ENCODE measurements at regions not wholly inside any gene's neighbourhood (a gene's known extent, or its start where the extent isn't known, plus 50 kb on each side); places are given as distances from the start of the nearest gene placed in this dataset.
A peak's percentile ranks its signal among the peaks of the same experiment; 100 is the strongest.
"Not testable (repeated sequence)": the region's sequence is repeated elsewhere in the genome, so short reads cannot be mapped to it uniquely, and the experiment has no call there.

- TF ChIP-seq, protein P1, sequence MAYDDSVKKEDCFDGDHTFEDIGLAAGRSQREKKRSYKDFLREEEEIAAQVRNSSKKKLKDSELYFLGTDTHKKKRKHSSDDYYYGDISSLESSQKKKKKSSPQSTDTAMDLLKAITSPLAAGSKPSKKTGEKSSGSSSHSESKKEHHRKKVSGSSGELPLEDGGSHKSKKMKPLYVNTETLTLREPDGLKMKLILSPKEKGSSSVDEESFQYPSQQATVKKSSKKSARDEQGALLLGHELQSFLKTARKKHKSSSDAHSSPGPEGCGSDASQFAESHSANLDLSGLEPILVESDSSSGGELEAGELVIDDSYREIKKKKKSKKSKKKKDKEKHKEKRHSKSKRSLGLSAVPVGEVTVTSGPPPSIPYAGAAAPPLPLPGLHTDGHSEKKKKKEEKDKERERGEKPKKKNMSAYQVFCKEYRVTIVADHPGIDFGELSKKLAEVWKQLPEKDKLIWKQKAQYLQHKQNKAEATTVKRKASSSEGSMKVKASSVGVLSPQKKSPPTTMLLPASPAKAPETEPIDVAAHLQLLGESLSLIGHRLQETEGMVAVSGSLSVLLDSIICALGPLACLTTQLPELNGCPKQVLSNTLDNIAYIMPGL (CRISPR knock-in tag; IDR thresholded peaks at IDR 0.05; ENCODE audit: borderline replicate concordance), result no peak
- TF ChIP-seq FOXS1 (CRISPR knock-in tag; IDR thresholded peaks at IDR 0.05) (no peak), HOXB13 (CRISPR knock-in tag; IDR thresholded peaks at IDR 0.05; ENCODE audit: low read depth) (no peak), POLR2A (IDR thresholded peaks at IDR 0.05; ENCODE audit: low read length) (no peak), MAFK (IDR thresholded peaks at IDR 0.05; ENCODE audit: partially characterized antibody) (peak; percentile 34), TP53 (CRISPR knock-in tag; IDR thresholded peaks at IDR 0.05) (no peak)
- H3K4me2 ChIP-seq, result peak overlapping the region; percentile 76
These were observed 217.4 kb downstream of the CDCA7 start for GRCh38 chr2:173571887-173572680.

DNA sequence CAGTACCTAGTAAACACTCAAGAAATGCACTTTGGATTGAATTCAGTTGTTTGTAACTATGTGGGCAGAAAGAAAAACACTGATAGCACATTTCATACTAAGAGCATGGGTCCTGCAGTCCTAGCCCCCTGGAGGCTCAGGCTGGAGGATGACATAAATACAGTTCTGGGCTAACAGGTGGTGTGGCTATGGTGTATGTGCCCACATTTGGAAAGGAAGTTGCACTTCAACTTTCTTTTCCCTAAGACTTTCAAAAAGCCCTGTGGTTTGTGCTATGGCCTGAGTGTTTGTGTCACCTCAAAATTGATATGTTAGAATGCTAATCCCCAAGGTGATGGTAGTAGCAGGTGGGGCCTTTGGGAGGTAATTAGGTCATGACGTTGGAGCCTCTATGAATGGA is 218.2 kb downstream of the CDCA7 start:
- no peak overlapping the region for H3K4me2 ChIP-seq
- ATAC-seq, result no peak
- no peak for DNase-seq (ENCODE audit: low read depth in 1 of 2, low spot score in 1 of 2)
- H3K27ac ChIP-seq, result peak overlapping the region in 1 of 2 experiments; percentile 79; a peak in 3 of 6 replicates
- no peak for FAIRE-seq
- no peaks in the 10 kb centered on the region for H3K9me3 ChIP-seq
- H3K4me1 ChIP-seq, result peaks cover 28% of the 10 kb centered on the region
- CTCF ChIA-PET, result interaction anchor here (0.8 to 1.5 kb wide), 7 partner anchors 68 to 772 kb away, joined by 3 to 5 read pairs (median 3); no protein-coding TSS in a partner anchor
- TF ChIP-seq, protein P2, sequence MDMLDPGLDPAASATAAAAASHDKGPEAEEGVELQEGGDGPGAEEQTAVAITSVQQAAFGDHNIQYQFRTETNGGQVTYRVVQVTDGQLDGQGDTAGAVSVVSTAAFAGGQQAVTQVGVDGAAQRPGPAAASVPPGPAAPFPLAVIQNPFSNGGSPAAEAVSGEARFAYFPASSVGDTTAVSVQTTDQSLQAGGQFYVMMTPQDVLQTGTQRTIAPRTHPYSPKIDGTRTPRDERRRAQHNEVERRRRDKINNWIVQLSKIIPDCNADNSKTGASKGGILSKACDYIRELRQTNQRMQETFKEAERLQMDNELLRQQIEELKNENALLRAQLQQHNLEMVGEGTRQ (IDR thresholded peaks at IDR 0.05), result no peak
- TF ChIP-seq NPAS2 (CRISPR knock-in tag; IDR thresholded peaks at IDR 0.05; ENCODE audit: borderline replicate concordance) (no peak), CHD2 (IDR thresholded peaks at IDR 0.05; ENCODE audit: low read length, partially characterized antibody) (no peak), GATA3 (IDR thresholded peaks at IDR 0.05; ENCODE audit: borderline replicate concordance) (no peak), HES2 (IDR thresholded peaks at IDR 0.05) (no peak), RCOR1 (IDR thresholded peaks at IDR 0.05; ENCODE audit: low read depth, low read length) (no peak), MYC (IDR thresholded peaks at IDR 0.05; ENCODE audit: borderline replicate concordance, low read length) (no peak), KDM5A (IDR thresholded peaks at IDR 0.05) (no peak), CBX8 (IDR thresholded peaks at IDR 0.05) (no peak), HOXB13 (CRISPR knock-in tag; IDR thresholded peaks at IDR 0.05; ENCODE audit: low read depth) (no peak), ZC3H11A (IDR thresholded peaks at IDR 0.05) (no peak), SMC3 (IDR thresholded peaks at IDR 0.05) (no peak)
- TF ChIP-seq, protein P3, sequence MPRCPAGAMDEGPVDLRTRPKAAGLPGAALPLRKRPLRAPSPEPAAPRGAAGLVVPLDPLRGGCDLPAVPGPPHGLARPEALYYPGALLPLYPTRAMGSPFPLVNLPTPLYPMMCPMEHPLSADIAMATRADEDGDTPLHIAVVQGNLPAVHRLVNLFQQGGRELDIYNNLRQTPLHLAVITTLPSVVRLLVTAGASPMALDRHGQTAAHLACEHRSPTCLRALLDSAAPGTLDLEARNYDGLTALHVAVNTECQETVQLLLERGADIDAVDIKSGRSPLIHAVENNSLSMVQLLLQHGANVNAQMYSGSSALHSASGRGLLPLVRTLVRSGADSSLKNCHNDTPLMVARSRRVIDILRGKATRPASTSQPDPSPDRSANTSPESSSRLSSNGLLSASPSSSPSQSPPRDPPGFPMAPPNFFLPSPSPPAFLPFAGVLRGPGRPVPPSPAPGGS (IDR thresholded peaks at IDR 0.05), result no peak
- POLR2A ChIA-PET, result no interaction called here
- WGBS (ENCODE audit: missing lambda C conversion rate), result 95% methylated on average over 1 of the region's 1 CpG
- H3K4me3 ChIP-seq, result no peak overlapping the region

More at GRCh38 chr2:173571887-173572680, 217.4 kb downstream of the CDCA7 start:
- H3K4me3 ChIP-seq, result 0 out of 3 replicates have a peak overlapping the region, but pooled peaks have one; percentile 16
- H3K9me3 ChIP-seq, result no peaks in the 10 kb centered on the region
- FAIRE-seq (no peak), ATAC-seq (peak in 1 of 2 experiments; percentile 43; a peak in 3 of 6 replicates), DNase-seq (ENCODE audit: low read depth in 1 of 2, low spot score in 1 of 2) (no peak)
- CTCF ChIA-PET, result interaction anchor here (0.8 to 1.2 kb wide), 3 partner anchors 145 to 773 kb away, joined by 3 to 4 read pairs (median 3); no protein-coding TSS in a partner anchor
- H3K4me1 ChIP-seq, result peaks cover 28% of the 10 kb centered on the region
- WGBS (ENCODE audit: missing lambda C conversion rate), result 24% methylated on average over 5 of the region's 5 CpGs
- POLR2A ChIA-PET, result no interaction called here
- H3K27ac ChIP-seq, result peak overlapping the region; percentile 57 to 79

- H3K4me2 ChIP-seq; H3K4me3 ChIP-seq; FAIRE-seq; H3K27ac ChIP-seq; H3K9me3 ChIP-seq; POLR2A ChIA-PET; ATAC-seq; DNase-seq (ENCODE audit: low read depth in 1 of 2, low spot score in 1 of 2): not testable (repeated sequence)
- peaks cover 32% of the 10 kb centered on the region for H3K4me1 ChIP-seq
- WGBS (ENCODE audit: missing lambda C conversion rate), result 95% methylated on average over 3 of the region's 3 CpGs
- CTCF ChIA-PET, result interaction anchor here (0.9 to 1.5 kb wide), 4 partner anchors 94 to 179 kb away, joined by 3 to 5 read pairs (median 3); no protein-coding TSS in a partner anchor
- TF ChIP-seq KDM1A (IDR thresholded peaks at IDR 0.05; ENCODE audit: low read depth), result peak; percentile 18; the same call in 1 of the 2 replicates
These were observed 219.1 kb downstream of the CDCA7 start for GRCh38 chr2:173573782-173574181.

All from A549 (cell line).